ENCODE measurements at regions not wholly inside any gene's neighbourhood (a gene's known extent, or its start where the extent isn't known, plus 50 kb on each side); places are given as distances from the start of the nearest gene placed in this dataset.

- H3K79me1 ChIP-seq (ENCODE audit: low read depth, low read length) = no peaks in the 10 kb centered on the region
- H3K23ac ChIP-seq (ENCODE audit: insufficient read length) = no peak overlapping the region
- H2BK15ac ChIP-seq (ENCODE audit: low read length) = no peak overlapping the region; the same call in 1 of the 2 replicates
- no peak overlapping the region for H3K4me2 ChIP-seq (ENCODE audit: insufficient read depth in 1 of 2, low read depth in 2 of 2, low read length in 2 of 2)
- H3K27me3 ChIP-seq (replicated peaks in 1 of 4; ENCODE audit: control insufficient read depth in 3 of 4, extremely low read depth in 1 of 4, insufficient read depth in 3 of 4, low read length in 3 of 4) = no peaks in the 10 kb centered on the region
- no peak overlapping the region for H4K8ac ChIP-seq (ENCODE audit: extremely low read depth, insufficient read depth, low read length)
- no peak overlapping the region for H2BK20ac ChIP-seq (ENCODE audit: low read length)
- H3K23me2 ChIP-seq (ENCODE audit: low read depth, low read length) = no peaks in the 10 kb centered on the region
- no peaks in the 10 kb centered on the region for H3K79me2 ChIP-seq (ENCODE audit: control insufficient read depth in 1 of 2, insufficient read depth in 2 of 2, low read length in 2 of 2)
- no peak overlapping the region for H4K5ac ChIP-seq (ENCODE audit: insufficient read length, low read depth, low read length)
- H3K9ac ChIP-seq (replicated peaks in 1 of 4; ENCODE audit: extremely low read depth in 1 of 4, low read depth in 3 of 4, low read length in 3 of 4) = no peak overlapping the region
- peak overlapping the region; percentile 33; the same call in 1 of the 2 replicates for H2AFZ ChIP-seq (ENCODE audit: low read length)
- no peaks in the 10 kb centered on the region for H3K36me3 ChIP-seq (ENCODE audit: control insufficient read depth in 2 of 4, insufficient read depth in 4 of 4, low read length in 3 of 4)
- H3K27ac ChIP-seq (ENCODE audit: low read depth, low read length) = no peak overlapping the region
- no peak overlapping the region for H4K91ac ChIP-seq (replicated peaks; ENCODE audit: insufficient read length, low read length)
- H3K4me3 ChIP-seq (ENCODE audit: extremely low read depth in 1 of 4, insufficient read depth in 2 of 4, low read depth in 3 of 4, low read length in 4 of 4) = no peak overlapping the region
- H2BK12ac ChIP-seq (ENCODE audit: low read depth, low read length) = no peak overlapping the region
- H3K56ac ChIP-seq (replicated peaks; ENCODE audit: insufficient read length, low read depth, low read length) = no peak overlapping the region
- DNase-seq (ENCODE audit: low read depth in 1 of 2, low spot score in 2 of 2) (no peak), FAIRE-seq (no peak)
- H3K4me1 ChIP-seq (replicated peaks in 1 of 4; ENCODE audit: control insufficient read depth in 3 of 4, insufficient read depth in 4 of 4, low read length in 3 of 4) = no peaks in the 10 kb centered on the region
- TF ChIP-seq GTF2F1 (IDR thresholded peaks at IDR 0.05; ENCODE audit: borderline replicate concordance, low read depth, low read length) = no peak
- no peaks in the 10 kb centered on the region for H3K9me3 ChIP-seq (ENCODE audit: insufficient read depth in 2 of 2, low read depth in 1 of 2, low read length in 1 of 2)
- ChIA-PET CTCF (ENCODE audit: partially characterized antibody) (no interaction called here), POLR2A (ENCODE audit: partially characterized antibody) (no interaction called here)
- H2BK5ac ChIP-seq (ENCODE audit: low read depth, low read length) = no peak overlapping the region
- H3K4ac ChIP-seq (replicated peaks; ENCODE audit: insufficient read length, low read depth, low read length) = no peak overlapping the region
- H2AK5ac ChIP-seq (ENCODE audit: low read depth, low read length) = no peak overlapping the region
- H3K18ac ChIP-seq (ENCODE audit: extremely low read depth, low read length) = no peak overlapping the region
- H4K20me1 ChIP-seq (replicated peaks in 1 of 2; ENCODE audit: control insufficient read depth in 1 of 2, insufficient read depth in 2 of 2, low read length in 2 of 2) = no peaks in the 10 kb centered on the region
- no peak overlapping the region for H3K14ac ChIP-seq (ENCODE audit: insufficient read length)
- 97% methylated on average over 2 of the region's 2 CpGs; no CpG with 5 or more reads in 1 of the 2 experiments for WGBS, 2 experiments (ENCODE audit: extremely low coverage in 1 of 2, insufficient coverage in 1 of 2, insufficient read length in 1 of 2, insufficient replicate concordance in 2 of 2, low coverage in 1 of 2, low lambda C conversion rate in 2 of 2, missing lambda C conversion rate in 1 of 2)
- no peak overlapping the region for H2BK120ac ChIP-seq (replicated peaks; ENCODE audit: low read depth, low read length)
Measured at GRCh38 chr5:115064380-115064779, 105.3 kb downstream of the TRIM36 start.

All from H1 (cell line).